Iris pigment epithelial cell (primary cell): ENCODE measurements at regions not wholly inside any gene's neighbourhood (a gene's known extent, or its start where the extent isn't known, plus 50 kb on each side); places are given as distances from the start of the nearest gene placed in this dataset.
A peak's percentile ranks its signal among the peaks of the same experiment; 100 is the strongest.

Experiments
- DNase-seq: peaks from one replicate; pipeline ENCODE4 v3.0.0-alpha.2; 2011; ENCODE audit warnings: low read depth

DNA sequence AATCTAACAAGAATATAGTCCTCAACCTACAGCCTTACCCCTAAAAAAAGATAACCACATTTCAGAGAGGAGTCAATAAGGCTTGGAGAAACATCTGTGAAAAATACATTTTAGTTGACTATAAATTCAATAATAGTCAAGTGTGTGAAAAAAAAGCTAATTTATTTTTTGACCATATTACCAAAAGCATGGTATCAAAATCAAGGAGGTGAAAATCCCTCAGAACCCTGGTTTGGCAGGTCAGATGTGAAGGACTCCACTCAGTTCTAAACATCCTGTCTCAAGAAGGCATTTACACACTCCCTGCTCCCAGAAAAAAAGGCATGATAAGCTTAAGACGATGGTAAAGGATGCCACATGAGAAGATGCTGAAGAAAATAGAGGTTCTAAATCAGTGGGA, 745.1 kb upstream of the TENM3 start:
- no peak for DNase-seq

DNA sequence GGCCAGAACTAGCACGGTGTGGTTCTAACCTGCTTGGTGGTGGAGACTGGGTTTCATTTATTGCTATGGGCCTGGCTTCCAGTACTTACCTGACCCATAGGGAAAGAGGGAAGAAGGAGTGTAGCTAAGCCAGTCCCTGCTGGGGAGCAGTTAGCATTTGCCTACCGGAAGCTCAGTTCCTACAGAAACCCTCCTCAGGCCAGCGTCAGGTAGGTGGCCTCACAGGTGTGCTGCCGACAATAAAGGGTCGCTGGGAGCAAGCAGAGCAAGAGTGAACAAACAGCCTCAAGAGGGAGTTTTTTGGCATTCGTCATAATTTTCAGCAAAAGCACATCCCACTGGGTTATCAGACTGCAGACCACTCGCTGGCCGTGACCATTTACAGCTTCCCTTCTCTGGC, 740.6 kb upstream of the TENM3 start:
- DNase-seq: no peak

- no peak for DNase-seq
Measured at GRCh38 chr4:181503687-181504390, 739.4 kb upstream of the TENM3 start.

GRCh38 chr4:181504924-181505323, 738.3 kb upstream of the TENM3 start:
- DNase-seq: no peak

DNA sequence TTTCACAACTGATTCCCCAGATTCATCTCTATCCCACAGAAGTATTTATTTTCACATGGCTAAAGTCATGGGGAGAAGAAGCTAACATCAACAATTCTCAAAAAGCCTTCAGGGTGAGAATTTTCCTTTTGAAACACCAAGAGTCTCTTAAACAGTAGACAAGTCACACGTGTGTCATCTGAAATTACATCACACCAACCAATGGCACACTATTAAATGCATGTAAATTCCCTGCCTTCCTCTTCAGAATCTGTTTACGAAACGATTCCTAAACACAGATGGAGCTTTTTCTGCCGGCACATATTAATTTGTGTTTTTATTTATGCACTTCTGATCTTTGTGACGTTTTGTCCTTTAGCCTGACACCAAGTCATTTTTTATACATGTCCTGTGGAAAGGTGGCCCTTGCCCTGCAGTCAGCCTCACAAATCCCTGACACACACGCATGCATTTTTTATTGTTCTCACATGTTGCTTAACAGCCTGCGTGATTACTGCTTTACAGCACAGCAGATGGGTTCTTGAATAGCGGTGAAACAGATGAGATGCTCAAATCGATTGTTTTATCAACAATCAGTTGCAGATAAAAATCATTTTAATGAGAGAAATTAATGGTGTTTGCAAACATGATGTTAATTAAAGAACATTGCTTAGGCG, 735.9 kb upstream of the TENM3 start:
- DNase-seq: no peak

- DNase-seq: no peak
Measured at GRCh38 chr4:181507938-181508337, 735.3 kb upstream of the TENM3 start.

DNA sequence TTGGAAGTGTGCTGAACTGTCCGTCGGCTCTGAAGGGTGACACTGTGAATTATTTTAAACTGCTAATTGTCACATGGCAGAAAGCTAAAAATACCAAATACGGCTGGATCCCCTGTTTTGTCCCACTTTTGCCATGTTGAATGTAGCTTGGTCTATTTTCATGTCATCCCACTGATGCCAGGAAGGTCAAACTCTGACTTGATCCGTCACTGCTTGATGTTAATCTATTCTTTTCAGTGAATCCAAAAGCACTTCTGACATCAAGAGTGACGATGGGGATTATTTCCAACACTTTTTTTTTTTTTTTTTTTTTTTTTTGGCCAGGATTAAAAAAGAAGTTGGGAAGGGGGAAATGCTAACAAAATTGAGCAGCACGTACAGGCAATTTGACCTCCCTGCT, 734.6 kb upstream of the TENM3 start:
- DNase-seq: no peak

GRCh38 chr4:181509073-181509472, 734.1 kb upstream of the TENM3 start:
- DNase-seq: no peak

GRCh38 chr4:181517491-181517890, 725.7 kb upstream of the TENM3 start:
- peak; percentile 33 for DNase-seq

DNA sequence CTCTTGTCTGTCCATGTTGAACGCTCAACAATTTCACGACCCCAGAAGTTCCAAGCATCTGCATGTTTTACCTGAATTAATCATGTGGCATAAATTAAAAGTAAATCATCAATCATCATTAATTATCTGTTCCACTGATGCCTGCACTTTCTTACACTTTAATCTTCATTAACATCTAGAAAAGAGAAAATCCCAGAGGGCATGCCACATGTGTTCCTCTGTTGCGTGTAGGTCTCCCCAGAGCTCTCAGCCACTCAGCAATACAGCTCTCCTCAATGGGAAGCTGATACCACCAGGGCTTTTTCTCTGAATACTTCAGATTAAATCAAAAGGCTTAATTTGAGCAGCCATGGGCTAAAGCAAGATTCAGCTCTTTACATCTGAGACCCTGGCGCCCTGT, 722.4 kb upstream of the TENM3 start:
- no peak for DNase-seq

GRCh38 chr4:181523973-181524372, 719.2 kb upstream of the TENM3 start:
- no peak for DNase-seq

- DNase-seq: no peak
Measured at GRCh38 chr4:181524499-181524898, 718.7 kb upstream of the TENM3 start.

- DNase-seq: no peak
Measured at GRCh38 chr4:181525634-181526033, 717.6 kb upstream of the TENM3 start.

DNA sequence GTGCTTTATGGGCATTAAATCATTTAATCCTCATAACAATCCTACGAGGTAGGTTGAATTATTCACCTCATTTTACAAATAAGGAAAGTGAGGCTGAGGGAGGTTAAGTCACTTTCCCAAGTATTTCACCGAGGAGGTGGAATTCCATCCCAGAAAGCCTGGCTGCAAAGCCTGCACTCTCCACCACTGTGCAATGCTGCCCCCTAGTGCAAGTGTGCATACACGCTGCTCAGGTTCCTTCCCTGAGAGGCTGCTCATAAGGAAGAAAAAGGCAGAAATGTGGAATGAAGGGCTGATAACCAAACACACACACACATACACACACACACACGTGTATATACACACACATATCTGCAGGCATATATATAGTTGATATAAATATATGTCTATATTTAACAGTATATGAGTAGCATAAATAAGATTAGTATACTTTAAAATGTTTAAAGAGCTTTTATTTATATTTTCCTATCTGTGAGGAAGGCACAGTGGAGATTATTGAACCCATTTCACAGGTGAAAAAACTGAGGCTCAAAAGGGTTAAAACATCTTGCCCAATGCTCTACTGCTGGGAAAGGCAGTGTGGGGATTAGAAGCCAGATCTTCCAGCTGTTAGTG, 714.5 kb upstream of the TENM3 start:
- DNase-seq: peak; percentile 61

GRCh38 chr4:181529537-181529936, 713.7 kb upstream of the TENM3 start:
- DNase-seq: no peak

DNA sequence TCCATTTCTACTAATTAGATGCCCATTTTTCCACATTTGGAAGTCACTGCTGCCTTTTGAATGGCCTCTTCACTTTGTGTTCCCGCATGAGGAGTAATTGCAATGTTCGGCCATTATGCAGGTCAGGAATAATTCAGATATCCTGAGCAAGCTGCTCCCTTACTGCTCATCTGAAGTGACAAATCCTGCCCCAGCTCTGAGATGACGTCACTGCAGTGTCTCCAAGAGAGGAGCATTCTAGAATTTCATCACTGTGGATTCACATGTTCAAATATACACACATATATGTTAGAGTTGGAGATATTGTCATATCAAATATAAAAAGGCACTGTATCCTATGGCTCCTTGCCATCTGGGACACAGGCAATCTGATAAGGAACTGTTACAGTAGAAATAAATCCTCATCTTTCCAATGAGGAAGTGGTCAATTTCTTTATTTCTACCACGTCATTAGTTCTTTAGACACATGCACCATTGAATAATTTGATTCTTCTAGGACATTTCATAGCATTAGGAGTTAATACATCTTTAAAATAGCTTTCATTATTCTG, 706.9 kb upstream of the TENM3 start:
- DNase-seq: no peak

GRCh38 chr4:181536811-181537434, 706.3 kb upstream of the TENM3 start:
- DNase-seq: no peak

DNA sequence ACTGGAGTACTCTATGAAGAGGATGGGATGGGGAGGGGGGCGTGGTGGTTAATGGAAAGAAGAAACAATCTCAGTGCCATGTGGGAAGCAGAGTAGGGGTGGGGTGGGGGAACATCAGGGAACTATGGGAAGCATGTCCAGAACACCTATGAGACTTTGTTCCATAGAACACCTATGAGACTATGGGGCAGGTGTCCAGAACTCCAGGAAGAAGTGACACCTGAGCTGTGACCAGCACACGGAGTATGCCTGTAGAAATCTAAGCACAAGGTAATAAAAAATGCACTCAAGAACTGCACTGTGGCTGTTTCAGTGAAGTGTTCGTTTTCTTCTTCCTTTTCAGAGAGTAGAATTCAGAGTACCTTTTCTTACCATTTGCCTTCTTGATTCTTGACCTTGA, 704.8 kb upstream of the TENM3 start:
- DNase-seq: no peak

GRCh38 chr4:181541396-181541795, 701.8 kb upstream of the TENM3 start:
- peak; percentile 54 for DNase-seq

GRCh38 chr4:181548873-181549575, 694.2 kb upstream of the TENM3 start:
- DNase-seq: peak; percentile 83

- DNase-seq: no peak
Measured at GRCh38 chr4:181549576-181550188, 693.5 kb upstream of the TENM3 start.

DNA sequence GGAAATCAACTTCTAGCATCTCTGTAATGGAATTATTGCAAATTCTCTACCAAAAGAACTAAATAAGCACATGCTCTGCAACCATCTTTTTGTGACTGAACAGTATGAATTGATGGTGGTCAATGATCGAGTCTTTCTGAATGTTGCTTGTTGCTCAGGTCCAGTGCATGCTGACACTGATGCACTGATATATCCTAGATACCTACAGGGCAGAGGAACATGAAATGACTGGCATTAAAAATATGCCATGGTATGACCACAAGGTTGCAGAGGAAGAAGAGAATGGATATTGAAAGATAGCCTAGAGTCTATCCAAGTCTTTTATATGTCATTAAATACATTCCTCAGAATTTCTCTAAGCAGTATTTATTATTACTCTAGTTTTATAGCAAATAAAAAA, 692.8 kb upstream of the TENM3 start:
- no peak for DNase-seq
